Type B pancreatic cell (in vitro differentiated cells): ENCODE measurements at regions not wholly inside any gene's neighbourhood (a gene's known extent, or its start where the extent isn't known, plus 50 kb on each side); places are given as distances from the start of the nearest gene placed in this dataset.
A peak's percentile ranks its signal among the peaks of the same experiment; 100 is the strongest.
"Not testable (repeated sequence)": the region's sequence is repeated elsewhere in the genome, so short reads cannot be mapped to it uniquely, and the experiment has no call there.

Experiments used
- DNase-seq: peaks from one replicate; pipeline ENCODE4 v3.0.0; 2021; ENCODE audit warnings: mixed read lengths; ENCODE audit not compliant: unreplicated experiment; ENCODE audit errors: extremely low spot score
- H3K27ac Mint-ChIP-seq: 2 replicates; pipeline ENCODE4 v1.8.0; 2021; ENCODE audit warnings: mild to moderate bottlenecking, mixed read lengths
- H3K27me3 Mint-ChIP-seq: 2 replicates; pipeline ENCODE4 v1.8.0; 2021; ENCODE audit warnings: mixed read lengths
- H3K36me3 Mint-ChIP-seq: 2 replicates; pipeline ENCODE4 v1.8.0; 2021; ENCODE audit warnings: mixed read lengths
- H3K4me1 Mint-ChIP-seq: one replicate; pipeline ENCODE4 v1.8.0; 2021; ENCODE audit warnings: mixed read lengths; ENCODE audit not compliant: unreplicated experiment
- H3K4me3 Mint-ChIP-seq: 2 replicates; pipeline ENCODE4 v1.8.0; 2021; ENCODE audit warnings: mild to moderate bottlenecking, mixed read lengths
- H3K9me3 Mint-ChIP-seq: 2 replicates; pipeline ENCODE4 v1.8.0; 2021; ENCODE audit warnings: mixed read lengths
- TF ChIP-seq, protein P1 (sequence below): fragments of 200-600 bp; sonication (generic); conservative IDR thresholded peaks from 2 replicates; pipeline ENCODE4 v1.5.0; 2021; ENCODE audit warnings: antibody characterized with exemption, mild to moderate bottlenecking

DNA sequence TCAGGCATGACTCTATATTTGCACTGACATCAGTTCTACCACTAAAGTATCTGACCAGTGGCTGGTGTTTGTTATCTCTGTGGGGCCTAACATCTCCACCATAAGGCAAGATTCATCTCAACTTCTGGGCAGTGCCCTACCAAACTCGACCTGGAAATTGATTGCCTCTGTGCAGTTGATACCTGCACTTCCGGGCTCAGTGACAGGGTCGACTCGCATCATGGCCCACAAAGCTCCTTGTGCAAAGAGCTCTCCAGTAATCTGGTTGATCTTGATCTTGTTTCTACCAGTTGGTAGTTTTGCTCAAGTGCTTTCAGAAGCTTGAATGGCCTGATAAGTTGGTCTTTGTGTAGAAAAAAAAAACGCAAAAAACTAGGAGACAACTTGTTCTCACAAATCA, 501.1 kb upstream of the JAG1 start:
- TF ChIP-seq, protein P1, sequence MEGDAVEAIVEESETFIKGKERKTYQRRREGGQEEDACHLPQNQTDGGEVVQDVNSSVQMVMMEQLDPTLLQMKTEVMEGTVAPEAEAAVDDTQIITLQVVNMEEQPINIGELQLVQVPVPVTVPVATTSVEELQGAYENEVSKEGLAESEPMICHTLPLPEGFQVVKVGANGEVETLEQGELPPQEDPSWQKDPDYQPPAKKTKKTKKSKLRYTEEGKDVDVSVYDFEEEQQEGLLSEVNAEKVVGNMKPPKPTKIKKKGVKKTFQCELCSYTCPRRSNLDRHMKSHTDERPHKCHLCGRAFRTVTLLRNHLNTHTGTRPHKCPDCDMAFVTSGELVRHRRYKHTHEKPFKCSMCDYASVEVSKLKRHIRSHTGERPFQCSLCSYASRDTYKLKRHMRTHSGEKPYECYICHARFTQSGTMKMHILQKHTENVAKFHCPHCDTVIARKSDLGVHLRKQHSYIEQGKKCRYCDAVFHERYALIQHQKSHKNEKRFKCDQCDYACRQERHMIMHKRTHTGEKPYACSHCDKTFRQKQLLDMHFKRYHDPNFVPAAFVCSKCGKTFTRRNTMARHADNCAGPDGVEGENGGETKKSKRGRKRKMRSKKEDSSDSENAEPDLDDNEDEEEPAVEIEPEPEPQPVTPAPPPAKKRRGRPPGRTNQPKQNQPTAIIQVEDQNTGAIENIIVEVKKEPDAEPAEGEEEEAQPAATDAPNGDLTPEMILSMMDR: no peak
- Mint-ChIP-seq H3K9me3 (peaks cover 4% of the 10 kb centered on the region), H3K27ac (no peak overlapping the region), H3K4me3 (no peak overlapping the region), H3K4me1 (no peaks in the 10 kb centered on the region), H3K27me3 (peaks cover 3% of the 10 kb centered on the region), H3K36me3 (no peaks in the 10 kb centered on the region)
- no peak for DNase-seq

DNA sequence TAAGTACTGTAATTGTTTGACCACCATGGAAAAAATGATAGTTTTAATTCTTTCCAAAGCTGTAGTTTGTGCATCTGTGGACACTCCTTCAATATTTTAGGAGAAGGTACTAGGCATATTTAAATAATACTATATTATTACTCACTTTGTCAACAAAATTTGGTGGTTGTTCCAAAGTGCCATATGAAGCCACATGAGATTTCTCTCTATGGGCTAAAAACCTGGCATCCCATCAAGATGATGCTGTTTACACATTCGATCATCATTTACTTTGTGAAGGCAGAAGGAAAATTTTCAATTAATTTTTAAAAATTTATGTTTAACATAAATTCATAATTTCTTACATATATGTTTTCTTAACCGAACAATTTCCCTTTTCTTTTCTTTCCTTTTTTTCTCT, 502.6 kb upstream of the JAG1 start:
- no peak for DNase-seq
- Mint-ChIP-seq H3K9me3 (peaks cover 12% of the 10 kb centered on the region), H3K4me3 (no peak overlapping the region), H3K27ac (no peak overlapping the region), H3K36me3 (no peaks in the 10 kb centered on the region), H3K4me1 (no peaks in the 10 kb centered on the region), H3K27me3 (peaks cover 3% of the 10 kb centered on the region)
- TF ChIP-seq, protein P1: no peak

DNA sequence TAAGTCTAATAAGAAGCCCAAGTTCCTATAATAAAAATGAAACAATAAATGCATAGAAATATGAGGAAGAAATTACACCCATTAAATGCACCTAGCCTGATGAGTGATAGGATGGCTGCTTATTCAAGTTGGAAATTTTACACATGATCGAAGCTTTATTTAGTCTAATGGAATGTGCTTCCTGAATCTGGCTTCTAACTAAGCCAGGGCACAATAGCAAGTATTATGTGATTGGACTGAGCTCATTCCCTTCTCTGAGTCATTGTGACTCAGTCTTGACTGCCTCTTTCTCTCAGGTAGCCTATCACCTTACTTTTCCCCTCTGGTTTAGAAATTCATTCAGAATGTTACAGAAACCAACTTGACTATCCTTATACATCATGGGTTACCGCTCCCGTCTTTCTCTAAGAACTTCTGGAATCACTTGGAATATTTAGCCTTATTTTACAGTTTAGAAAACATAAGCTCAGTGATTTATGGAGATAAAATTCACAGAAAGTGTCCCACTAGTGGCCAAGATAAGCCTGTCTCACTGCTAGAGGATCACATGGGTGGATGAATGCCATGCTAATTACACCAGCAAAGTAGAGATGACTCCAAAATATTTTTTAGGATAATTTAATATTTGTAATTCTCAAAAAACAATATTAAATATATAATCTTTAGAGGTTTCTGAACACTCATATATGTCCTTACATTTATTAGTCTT, 505.3 kb upstream of the JAG1 start:
- Mint-ChIP-seq H3K27me3 (peaks cover 3% of the 10 kb centered on the region), H3K27ac (no peak overlapping the region), H3K4me1 (no peaks in the 10 kb centered on the region), H3K4me3 (no peak overlapping the region), H3K36me3 (no peaks in the 10 kb centered on the region), H3K9me3 (peaks cover 12% of the 10 kb centered on the region)
- DNase-seq: no peak
- TF ChIP-seq, protein P1: no peak

DNA sequence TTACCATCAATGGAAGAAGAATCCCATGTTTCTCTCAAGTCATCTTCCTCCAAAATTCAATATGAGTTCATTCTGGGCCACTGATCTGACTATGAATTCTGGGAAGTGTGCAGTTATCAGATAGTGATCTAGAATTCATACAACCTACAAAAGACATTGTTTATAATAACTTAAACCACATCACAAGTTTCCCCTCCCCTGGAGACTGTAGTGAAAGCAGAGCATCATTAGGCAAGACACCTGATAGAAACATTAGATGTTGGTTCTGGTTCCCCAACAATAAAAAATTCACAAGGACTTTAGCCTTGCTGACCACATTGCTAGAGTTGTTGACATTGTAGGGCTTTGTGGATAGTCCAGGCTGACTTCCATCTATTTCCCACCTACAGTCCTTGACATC, 506.4 kb upstream of the JAG1 start:
- no peaks in the 10 kb centered on the region for H3K4me1 Mint-ChIP-seq
- H3K27ac Mint-ChIP-seq: no peak overlapping the region
- peaks cover 3% of the 10 kb centered on the region for H3K27me3 Mint-ChIP-seq
- no peak for DNase-seq
- no peaks in the 10 kb centered on the region for H3K36me3 Mint-ChIP-seq
- H3K4me3 Mint-ChIP-seq: no peak overlapping the region
- TF ChIP-seq, protein P1: no peak
- H3K9me3 Mint-ChIP-seq: peaks cover 22% of the 10 kb centered on the region

DNA sequence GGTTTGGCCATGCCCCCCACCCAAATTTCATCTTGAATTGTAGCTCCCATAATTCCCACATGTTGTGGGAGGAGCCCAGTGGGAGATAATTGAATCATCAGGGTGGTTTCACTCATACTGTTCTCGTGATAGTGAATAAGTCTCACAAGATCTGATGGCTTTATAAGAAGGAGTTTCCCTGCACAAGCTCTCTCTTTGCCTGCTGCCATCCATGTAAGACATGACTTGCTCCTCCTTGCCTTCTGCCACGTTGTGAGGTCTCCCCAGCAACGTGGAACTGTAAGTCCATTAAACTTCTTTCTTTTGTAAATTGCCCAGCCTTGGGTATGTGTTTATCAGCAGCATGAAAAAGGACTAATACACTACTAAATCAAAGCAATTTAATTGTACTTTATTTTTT, 507.3 kb upstream of the JAG1 start:
- H3K27ac Mint-ChIP-seq, DNase-seq, H3K27me3 Mint-ChIP-seq, H3K36me3 Mint-ChIP-seq, H3K4me3 Mint-ChIP-seq, H3K4me1 Mint-ChIP-seq: not testable (repeated sequence)
- peaks cover 19% of the 10 kb centered on the region for H3K9me3 Mint-ChIP-seq

DNA sequence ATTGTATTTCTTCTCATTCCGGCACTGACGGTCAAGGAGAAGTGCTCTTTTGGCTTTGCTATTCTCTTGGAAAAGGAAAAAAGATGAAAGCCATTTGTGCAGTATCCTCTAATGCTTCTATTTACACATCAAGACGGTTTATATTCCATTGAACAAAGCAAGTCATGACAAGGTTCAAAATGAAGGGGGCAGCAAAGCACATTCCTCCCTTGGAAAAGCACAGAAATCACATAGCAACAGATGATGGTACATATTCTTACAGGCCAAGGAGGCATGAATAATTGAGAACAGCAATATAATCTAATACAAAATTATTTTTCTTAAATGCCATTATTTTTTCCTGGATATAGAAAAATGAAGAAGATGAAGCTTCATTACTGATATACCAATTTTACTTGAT, 508.2 kb upstream of the JAG1 start:
- peaks cover 19% of the 10 kb centered on the region for H3K9me3 Mint-ChIP-seq

More for the DNA sequence above, 508.2 kb upstream of the JAG1 start:
- Mint-ChIP-seq H3K4me3 (no peak overlapping the region), H3K27me3 (no peaks in the 10 kb centered on the region), H3K36me3 (no peaks in the 10 kb centered on the region), H3K4me1 (no peaks in the 10 kb centered on the region), H3K27ac (no peak overlapping the region)
- TF ChIP-seq, protein P1: peak; percentile 43
- DNase-seq: no peak
